LNCAP (cell line): ENCODE measurements at regions not wholly inside any gene's neighbourhood (a gene's known extent, or its start where the extent isn't known, plus 50 kb on each side); places are given as distances from the start of the nearest gene placed in this dataset.

ENCODE experiments used
- CTCF ChIP-seq: fragments of 450-650 bp; IDR thresholded peaks from 2 replicates; pipeline ENCODE4 v1.5.1; 2017; ENCODE audit warnings: mild to moderate bottlenecking

DNA sequence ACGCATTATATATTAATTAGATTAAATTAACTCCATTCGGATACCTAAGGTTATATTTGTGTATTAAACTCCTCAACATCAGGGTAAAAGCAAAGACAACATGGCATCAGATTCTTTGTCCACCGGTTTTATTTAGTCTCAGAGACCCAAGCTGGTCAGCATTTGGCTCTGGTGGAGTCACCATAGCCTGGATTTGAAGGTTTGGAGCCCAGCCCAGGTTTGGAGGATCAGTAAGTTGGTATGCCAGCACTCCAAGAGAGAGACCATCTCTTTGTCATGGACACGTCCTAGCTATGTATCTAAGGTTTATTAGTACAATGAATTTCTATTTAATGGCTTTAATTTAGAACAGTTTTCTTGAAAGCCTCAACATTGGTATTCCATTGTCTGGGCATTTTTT is 328.4 kb upstream of the RBFOX1 start:
- TF ChIP-seq CTCF = no peak

- no peak for TF ChIP-seq CTCF
These were observed 339.1 kb upstream of the RBFOX1 start for GRCh38 chr16:6993544-6993943.

DNA sequence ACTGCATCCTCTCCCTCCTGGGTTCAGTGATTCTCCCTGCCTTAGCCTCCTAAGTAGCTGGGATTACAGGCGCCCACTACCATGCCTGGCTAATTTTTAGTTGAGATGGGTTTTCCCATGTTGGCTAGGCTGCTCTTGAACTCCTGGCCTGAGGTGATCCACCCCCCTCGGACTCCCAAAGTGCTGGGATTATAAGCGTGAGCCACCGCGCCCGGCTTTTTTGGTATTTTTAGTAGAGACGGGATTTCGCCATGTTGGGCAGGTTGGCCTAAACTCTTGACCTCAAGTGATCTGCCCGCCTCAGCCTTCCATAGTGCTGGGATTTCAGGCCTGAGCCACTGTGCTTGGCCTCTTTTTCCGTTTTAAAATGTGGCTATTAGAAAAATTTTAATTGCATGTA is 343.8 kb upstream of the RBFOX1 start:
- no peak for TF ChIP-seq CTCF

- no peak for TF ChIP-seq CTCF
These were observed 354.7 kb upstream of the RBFOX1 start for GRCh38 chr16:6977916-6978315.

- no peak for TF ChIP-seq CTCF
These were observed 355.4 kb upstream of the RBFOX1 start for GRCh38 chr16:6977291-6977690.

- TF ChIP-seq CTCF = no peak
These were observed 355.9 kb upstream of the RBFOX1 start for GRCh38 chr16:6976716-6977115.

DNA sequence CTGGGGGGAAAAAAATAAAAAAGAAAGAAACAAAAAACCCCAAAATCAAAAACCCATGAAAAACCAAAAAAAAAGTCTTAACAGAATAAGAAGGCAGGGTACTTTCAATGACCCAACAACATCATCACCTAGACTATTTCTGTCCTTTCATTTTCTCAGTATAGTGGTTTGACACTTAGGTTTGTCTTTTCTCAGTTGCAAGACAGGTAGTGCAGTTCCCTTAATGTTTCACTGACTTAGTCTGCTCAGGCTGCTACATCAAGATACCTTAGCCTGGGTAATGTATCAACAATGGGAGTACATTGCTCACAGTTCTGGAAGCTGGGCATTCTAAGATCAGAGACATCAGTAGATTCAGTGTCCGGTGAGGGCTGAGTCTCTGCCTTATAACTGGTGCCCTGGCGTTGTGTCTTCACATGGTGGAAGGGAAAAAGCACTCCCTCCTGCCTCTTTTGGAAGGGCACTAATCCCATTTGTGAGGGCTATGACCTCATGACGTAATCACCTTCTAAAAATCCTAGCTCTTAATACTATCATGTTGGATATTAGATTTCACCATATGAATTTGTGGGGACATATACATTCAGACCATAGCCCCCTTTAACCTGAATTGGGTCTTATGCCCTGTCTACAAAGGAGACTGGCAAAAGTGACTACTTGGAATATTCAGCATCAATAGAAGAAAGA is 362.3 kb upstream of the RBFOX1 start:
- no peak for TF ChIP-seq CTCF

GRCh38 chr16:6969594-6969993 is 363.1 kb upstream of the RBFOX1 start:
- no peak for TF ChIP-seq CTCF
